SU-DHL-6 (cell line): ENCODE measurements at regions not wholly inside any gene's neighbourhood (a gene's known extent, or its start where the extent isn't known, plus 50 kb on each side); places are given as distances from the start of the nearest gene placed in this dataset.

ENCODE experiments used
- H2AFZ ChIP-seq: fragments of 200-600 bp; sonication (generic); 2 replicates; pipeline ENCODE4 v1.6.1; 2014; ENCODE audit warnings: low read depth, mild to moderate bottlenecking, moderate library complexity, mixed read lengths, antibody characterized with exemption, low read length; ENCODE audit not compliant: severe bottlenecking
- H3F3A ChIP-seq: fragments of 200-600 bp; shearing (Covaris generic); 2 replicates; pipeline ENCODE4 v1.6.0; 2016; ENCODE audit warnings: antibody characterized with exemption, mild to moderate bottlenecking; ENCODE audit not compliant: insufficient read depth
- H3K27ac ChIP-seq: fragments of 200-600 bp; sonication (generic); 2 replicates; pipeline ENCODE4 v1.5.1; 2016; ENCODE audit warnings: low read depth, mild to moderate bottlenecking, low read length, moderate library complexity, mixed read lengths
- H3K27me3 ChIP-seq: fragments of 200-600 bp; sonication (generic), shearing (Covaris generic); 2 replicates; pipeline ENCODE4 v1.6.0; 2014; ENCODE audit warnings: mild to moderate bottlenecking, low read length
- H3K36me3 ChIP-seq: fragments of 200-600 bp; sonication (generic); 2 replicates; pipeline ENCODE4 v1.6.1; 2014; ENCODE audit warnings: mild to moderate bottlenecking, low read length, mixed read lengths
- H3K4me2 ChIP-seq: fragments of 300-600, 200-600 bp; shearing (Covaris generic), sonication (generic); 2 replicates; pipeline ENCODE4 v1.6.0; 2014; ENCODE audit warnings: low read length, low read depth, mild to moderate bottlenecking; ENCODE audit not compliant: poor library complexity, severe bottlenecking
- H3K4me3 ChIP-seq: fragments of 200-600 bp; sonication (generic); 2 replicates; pipeline ENCODE4 v1.5.1; 2014; ENCODE audit warnings: antibody characterized with exemption, low read length, mild to moderate bottlenecking, mixed read lengths; ENCODE audit not compliant: insufficient read depth, poor library complexity, severe bottlenecking
- H3K79me2 ChIP-seq: fragments of 200-600 bp; sonication (generic); 2 replicates; pipeline ENCODE4 v1.6.1; 2014; ENCODE audit warnings: mild to moderate bottlenecking, low read length, moderate library complexity; ENCODE audit not compliant: insufficient read depth
- H3K9ac ChIP-seq: fragments of 200-600 bp; sonication (generic); 2 replicates; pipeline ENCODE4 v1.7.0; 2014; ENCODE audit warnings: mild to moderate bottlenecking, low read length
- H3K9me2 ChIP-seq: fragments of 200-600 bp; sonication (generic); replicated peaks from 2 replicates; pipeline ENCODE4 v1.6.1; 2014; ENCODE audit warnings: low read length; ENCODE audit not compliant: insufficient read depth
- H3K9me3 ChIP-seq: fragments of 200-600 bp; sonication (generic); 2 replicates; pipeline ENCODE4 v1.6.1; 2014; ENCODE audit warnings: low read length, mixed read lengths; ENCODE audit not compliant: insufficient read depth
- H4K20me1 ChIP-seq: fragments of 200-600 bp; sonication (generic); 2 replicates; pipeline ENCODE4 v1.6.1; 2014; ENCODE audit warnings: low read depth, mild to moderate bottlenecking, antibody characterized with exemption, low read length, moderate library complexity, mixed read lengths
- CTCF ChIP-seq: fragments of 200-600 bp; sonication (generic); IDR thresholded peaks from one replicate; pipeline ENCODE4 v1.5.1; 2017; ENCODE audit warnings: antibody characterized with exemption, mild to moderate bottlenecking, low read length, moderate library complexity; ENCODE audit not compliant: insufficient read depth, poor library complexity, severe bottlenecking
- EZH2phosphoT487 ChIP-seq: fragments of 200-600 bp; sonication (generic), shearing (Covaris generic); conservative IDR thresholded peaks from 2 replicates; pipeline ENCODE4 v1.6.1; 2018; ENCODE audit warnings: mild to moderate bottlenecking, antibody characterized with exemption, low read length, moderate library complexity, mixed read lengths

- H3K4me2 ChIP-seq, result no peak overlapping the region
- H3K79me2 ChIP-seq, result no peaks in the 10 kb centered on the region
- no peaks in the 10 kb centered on the region for H3K27me3 ChIP-seq
- no peak for TF ChIP-seq EZH2phosphoT487
- no peak for TF ChIP-seq CTCF
- no peaks in the 10 kb centered on the region for H3F3A ChIP-seq
- no peaks in the 10 kb centered on the region for H3K9me2 ChIP-seq
- H2AFZ ChIP-seq, result no peak overlapping the region
- no peak overlapping the region for H3K4me3 ChIP-seq
- no peak overlapping the region for H3K27ac ChIP-seq
- no peaks in the 10 kb centered on the region for H3K36me3 ChIP-seq
- no peaks in the 10 kb centered on the region for H4K20me1 ChIP-seq
- no peaks in the 10 kb centered on the region for H3K9me3 ChIP-seq
- H3K9ac ChIP-seq, result no peak overlapping the region
Observed at GRCh38 chr19:41501854-41502253, 58.9 kb downstream of the ERICH4 start.

- H3K9ac ChIP-seq, result no peak overlapping the region
- H4K20me1 ChIP-seq, result no peaks in the 10 kb centered on the region
- H2AFZ ChIP-seq, result no peak overlapping the region
- no peaks in the 10 kb centered on the region for H3K27me3 ChIP-seq
- H3F3A ChIP-seq, result no peaks in the 10 kb centered on the region
- TF ChIP-seq EZH2phosphoT487 (no peak), CTCF (no peak)
- H3K9me3 ChIP-seq, result no peaks in the 10 kb centered on the region
- no peak overlapping the region for H3K4me2 ChIP-seq
- H3K36me3 ChIP-seq, result no peaks in the 10 kb centered on the region
- no peaks in the 10 kb centered on the region for H3K9me2 ChIP-seq
- no peak overlapping the region for H3K4me3 ChIP-seq
- no peak overlapping the region for H3K27ac ChIP-seq
- no peaks in the 10 kb centered on the region for H3K79me2 ChIP-seq
Observed at GRCh38 chr19:41505105-41505504, 62.1 kb downstream of the ERICH4 start.

- Histone ChIP-seq H3K79me2 (no peaks in the 10 kb centered on the region), H3K36me3 (no peaks in the 10 kb centered on the region), H3K27ac (no peak overlapping the region), H2AFZ (no peak overlapping the region), H3K4me3 (no peak overlapping the region), H3K9me2 (no peaks in the 10 kb centered on the region), H3K27me3 (no peaks in the 10 kb centered on the region), H4K20me1 (no peaks in the 10 kb centered on the region), H3K9ac (no peak overlapping the region), H3F3A (no peaks in the 10 kb centered on the region), H3K4me2 (no peak overlapping the region), H3K9me3 (no peaks in the 10 kb centered on the region)
- TF ChIP-seq EZH2phosphoT487 (no peak), CTCF (no peak)
Observed at GRCh38 chr19:41510484-41510883, 65.5 kb upstream of the CEACAM21 start.

- no peak overlapping the region for H3K9ac ChIP-seq
- TF ChIP-seq CTCF, result no peak
- no peak for TF ChIP-seq EZH2phosphoT487
- H3K9me3 ChIP-seq, result no peaks in the 10 kb centered on the region
- H3F3A ChIP-seq, result no peaks in the 10 kb centered on the region
- H3K4me2 ChIP-seq, result no peak overlapping the region
- H3K27me3 ChIP-seq, result no peaks in the 10 kb centered on the region
- no peaks in the 10 kb centered on the region for H4K20me1 ChIP-seq
- no peaks in the 10 kb centered on the region for H3K36me3 ChIP-seq
- H3K4me3 ChIP-seq, result no peak overlapping the region
- H3K79me2 ChIP-seq, result no peaks in the 10 kb centered on the region
- H2AFZ ChIP-seq, result no peak overlapping the region
- H3K9me2 ChIP-seq, result no peaks in the 10 kb centered on the region
- no peak overlapping the region for H3K27ac ChIP-seq
Observed at GRCh38 chr19:41511628-41512027, 64.3 kb upstream of the CEACAM21 start.
